Epithelial cell of proximal tubule (primary cell): ENCODE measurements at regions not wholly inside any gene's neighbourhood (a gene's known extent, or its start where the extent isn't known, plus 50 kb on each side); places are given as distances from the start of the nearest gene placed in this dataset.
"Not testable (repeated sequence)": the region's sequence is repeated elsewhere in the genome, so short reads cannot be mapped to it uniquely, and the experiment has no call there.

Experiments
- DNase-seq: peaks from one replicate; pipeline ENCODE4 v3.0.0-alpha.2; 2011; ENCODE audit warnings: low read depth
- H3K4me3 ChIP-seq: 2 replicates; pipeline ENCODE4 v1.5.1; 2011; ENCODE audit warnings: low read depth, mild to moderate bottlenecking, low read length
- CTCF ChIP-seq: conservative IDR thresholded peaks from 2 replicates; pipeline ENCODE4 v1.5.1; 2012; ENCODE audit warnings: low read depth, mild to moderate bottlenecking, low read length

- no peak for DNase-seq
- no peak for TF ChIP-seq CTCF
- no peak overlapping the region for H3K4me3 ChIP-seq
These were observed 765.5 kb downstream of the KCNJ2 start for GRCh38 chr17:70934835-70935234.

- H3K4me3 ChIP-seq, result no peak overlapping the region
- no peak for TF ChIP-seq CTCF
These were observed 767.4 kb downstream of the KCNJ2 start for GRCh38 chr17:70936724-70937123.

GRCh38 chr17:70938336-70938735, 769.0 kb downstream of the KCNJ2 start:
- TF ChIP-seq CTCF, result no peak
- no peak overlapping the region for H3K4me3 ChIP-seq
- DNase-seq, result no peak

More at GRCh38 chr17:70936724-70937123, 767.4 kb downstream of the KCNJ2 start:
- no peak for DNase-seq

- no peak overlapping the region for H3K4me3 ChIP-seq
- TF ChIP-seq CTCF, result no peak
- DNase-seq, result no peak
These were observed 776.1 kb downstream of the KCNJ2 start for GRCh38 chr17:70945386-70945785.

GRCh38 chr17:70947215-70947614, 777.9 kb downstream of the KCNJ2 start:
- TF ChIP-seq CTCF, result no peak
- no peak for DNase-seq
- no peak overlapping the region for H3K4me3 ChIP-seq

- no peak overlapping the region for H3K4me3 ChIP-seq
- no peak for TF ChIP-seq CTCF
- no peak for DNase-seq
These were observed 778.6 kb downstream of the KCNJ2 start for GRCh38 chr17:70947636-70948565.

GRCh38 chr17:70953140-70953539, 783.8 kb downstream of the KCNJ2 start:
- H3K4me3 ChIP-seq, DNase-seq: not testable (repeated sequence)
